C4-2B (cell line): ENCODE measurements at regions not wholly inside any gene's neighbourhood (a gene's known extent, or its start where the extent isn't known, plus 50 kb on each side); places are given as distances from the start of the nearest gene placed in this dataset.

Experiments
- H3K27ac ChIP-seq: fragments of 450-650 bp; 2 replicates; pipeline ENCODE4 v1.5.1; 2017
- CTCF ChIP-seq: fragments of 450-650 bp; conservative IDR thresholded peaks from 2 replicates; pipeline ENCODE4 v1.5.1; 2017; ENCODE audit warnings: mild to moderate bottlenecking
- ZFX ChIP-seq: fragments of 450-650 bp; IDR thresholded peaks from 2 replicates; pipeline ENCODE4 v1.6.1; 2017

DNA sequence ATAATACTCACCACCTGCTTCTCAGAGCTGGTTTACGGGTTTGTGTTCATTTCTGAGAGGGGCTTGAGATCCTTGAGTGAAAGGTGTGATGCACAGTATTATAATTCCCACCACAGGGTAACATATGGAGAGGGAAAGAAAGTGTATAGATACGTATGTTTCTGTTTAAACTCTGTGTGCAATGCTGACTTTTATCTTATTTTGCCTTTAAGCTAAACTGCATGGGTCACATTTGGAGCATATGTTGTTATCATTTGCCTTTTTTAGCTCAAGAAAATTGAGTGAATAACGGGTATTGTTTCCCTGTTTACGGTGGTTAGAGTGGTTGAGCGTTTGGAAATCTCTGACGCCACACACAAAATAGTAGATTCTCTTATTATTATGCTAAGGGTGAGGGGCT, 191.1 kb upstream of the NFIA start:
- TF ChIP-seq ZFX (no peak), CTCF (no peak)

DNA sequence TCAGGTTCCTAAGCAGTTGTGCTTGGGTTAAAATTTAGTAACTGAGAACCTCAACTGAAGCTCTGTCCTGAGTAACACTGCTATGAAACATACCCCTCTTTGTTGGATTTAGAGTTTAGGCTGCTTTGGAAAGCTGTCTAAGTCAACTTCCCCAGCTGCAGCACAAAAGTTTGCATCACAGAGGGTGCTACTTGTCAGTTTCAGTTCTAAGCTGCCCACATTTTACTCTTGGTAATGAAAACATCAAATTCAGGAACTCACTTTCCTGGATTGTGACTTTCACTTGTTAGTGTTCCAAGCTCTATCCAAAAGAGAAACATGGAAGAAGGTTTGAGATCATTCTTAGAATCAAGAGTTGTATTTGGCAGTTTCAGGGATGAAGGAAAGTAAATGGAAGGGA, 191.7 kb upstream of the NFIA start:
- TF ChIP-seq ZFX: no peak
- TF ChIP-seq CTCF: no peak
- no peak overlapping the region for H3K27ac ChIP-seq

More for the DNA sequence above, 191.1 kb upstream of the NFIA start:
- H3K27ac ChIP-seq: no peak overlapping the region

DNA sequence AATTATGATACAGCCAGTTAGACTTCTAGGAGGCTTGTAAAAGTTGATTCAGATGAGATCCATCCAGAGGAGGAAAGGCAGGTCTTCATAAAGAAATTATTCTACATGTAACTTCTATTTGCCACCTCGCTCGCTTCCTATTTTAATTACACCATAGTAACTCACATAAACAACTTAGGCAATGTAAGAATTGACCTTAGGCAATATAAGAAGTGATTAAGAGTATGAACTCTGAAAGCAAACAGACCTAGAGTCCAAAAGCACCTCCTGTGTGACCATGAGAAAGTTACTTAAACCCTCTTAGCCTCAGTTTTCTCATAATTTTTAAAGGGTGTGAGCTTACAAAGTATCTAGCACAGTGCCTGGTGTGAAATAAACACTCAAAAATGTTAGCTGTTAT, 192.7 kb upstream of the NFIA start:
- TF ChIP-seq CTCF (no peak), ZFX (no peak)
- no peak overlapping the region for H3K27ac ChIP-seq

DNA sequence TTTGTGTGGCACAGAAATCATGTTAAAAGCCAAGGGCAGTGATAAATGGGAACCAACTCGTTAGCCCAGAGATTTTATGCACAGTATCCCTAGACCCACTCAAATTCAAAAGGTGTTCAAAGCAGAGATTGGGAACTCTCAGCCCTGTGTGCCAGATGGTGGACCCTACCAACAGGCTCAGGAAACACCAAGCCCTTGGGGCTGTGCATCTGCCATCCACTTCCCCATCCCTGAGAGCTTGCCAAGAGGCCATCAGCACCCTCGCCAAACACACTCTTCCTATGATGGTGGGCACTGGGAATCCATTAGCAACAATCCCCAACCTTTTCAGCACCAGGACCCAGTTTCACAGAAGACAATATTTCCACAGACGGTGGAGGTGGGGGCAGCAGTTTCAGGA, 194.2 kb upstream of the NFIA start:
- TF ChIP-seq CTCF: no peak
- TF ChIP-seq ZFX: no peak

DNA sequence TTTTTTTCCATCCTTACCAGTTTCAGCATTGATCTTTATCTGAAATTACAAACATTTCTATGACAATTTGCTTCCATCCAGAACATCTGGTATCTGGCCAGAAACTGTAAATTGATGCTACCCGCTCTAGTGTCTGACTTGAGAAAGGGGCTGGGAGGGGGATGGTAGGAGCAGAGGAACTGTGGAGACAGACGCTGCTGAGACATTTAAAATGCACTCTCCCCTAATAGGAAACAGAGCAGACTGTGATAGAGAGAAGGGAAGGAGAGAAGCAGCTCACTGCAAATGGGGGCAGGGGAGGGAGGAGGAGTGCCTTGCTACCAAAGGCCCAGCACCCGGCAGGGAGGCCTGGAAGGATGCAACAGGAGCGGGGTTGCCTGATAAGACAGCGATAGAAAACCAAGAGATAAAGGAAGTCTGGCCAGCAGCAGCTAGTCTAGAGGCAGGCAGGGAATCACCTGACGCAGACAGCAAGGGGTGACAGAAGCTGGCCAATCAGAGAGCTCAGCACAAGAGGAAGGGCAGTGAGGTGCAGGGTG, 195.5 kb upstream of the NFIA start:
- no peak for TF ChIP-seq CTCF
- no peak for TF ChIP-seq ZFX
- H3K27ac ChIP-seq: no peak overlapping the region

More for the DNA sequence above, 194.2 kb upstream of the NFIA start:
- H3K27ac ChIP-seq: no peak overlapping the region

DNA sequence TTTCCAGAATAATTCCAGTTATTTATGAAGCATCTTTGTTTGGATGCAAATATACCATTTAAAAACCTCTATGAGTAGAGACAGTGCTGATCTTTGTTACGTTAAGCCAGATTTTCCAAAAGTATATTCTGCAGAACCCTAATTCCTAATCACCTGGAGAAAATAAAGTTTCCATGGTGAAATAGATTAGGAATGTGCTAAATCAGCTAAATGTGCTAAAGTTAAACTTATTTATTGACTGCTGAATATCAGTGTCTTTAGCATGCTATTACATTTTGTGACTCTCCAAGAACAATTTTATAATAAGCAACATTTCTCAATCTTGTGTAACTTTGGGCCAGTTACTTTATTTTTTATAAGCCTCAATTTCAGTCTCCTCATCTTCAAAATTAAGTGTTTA, 196.3 kb upstream of the NFIA start:
- no peak for TF ChIP-seq CTCF
- no peak for TF ChIP-seq ZFX
- no peak overlapping the region for H3K27ac ChIP-seq

- H3K27ac ChIP-seq: no peak overlapping the region
- TF ChIP-seq CTCF: no peak
- TF ChIP-seq ZFX: no peak
Measured at GRCh38 chr1:60880202-60880601, 202.2 kb upstream of the NFIA start.
